Neural cell (in vitro differentiated cells): ENCODE measurements at regions not wholly inside any gene's neighbourhood (a gene's known extent, or its start where the extent isn't known, plus 50 kb on each side); places are given as distances from the start of the nearest gene placed in this dataset.

Experiments
- H2AFZ ChIP-seq: fragments of 200-600, 300-800 bp; sonication (generic), shearing (Covaris generic); 2 replicates; pipeline ENCODE4 v1.6.0; 2014; ENCODE audit warnings: low read depth, mild to moderate bottlenecking, antibody characterized with exemption, low read length, moderate library complexity
- H3F3A ChIP-seq: fragments of 200-600 bp; shearing (Covaris generic); 2 replicates; pipeline ENCODE4 v1.6.1; 2016; ENCODE audit warnings: mild to moderate bottlenecking, moderate library complexity, mixed read lengths, antibody characterized with exemption, low read length; ENCODE audit not compliant: insufficient read depth, poor library complexity, severe bottlenecking
- H3K27ac ChIP-seq: fragments of 200-600, 300-800 bp; sonication (generic), shearing (Covaris generic); 2 replicates; pipeline ENCODE4 v1.5.1; 2014; ENCODE audit warnings: mild to moderate bottlenecking, low read length, moderate library complexity
- H3K27me3 ChIP-seq: fragments of 300-800, 200-600 bp; sonication (generic), shearing (Covaris generic); 2 replicates; pipeline ENCODE4 v1.6.0; 2014; ENCODE audit warnings: mild to moderate bottlenecking, low read depth, low read length, moderate library complexity; ENCODE audit not compliant: insufficient read depth
- H3K36me3 ChIP-seq: fragments of 300-800, 200-600 bp; sonication (generic), shearing (Covaris generic); 2 replicates; pipeline ENCODE4 v1.5.1; 2014; ENCODE audit warnings: mild to moderate bottlenecking, antibody characterized with exemption, low read length, moderate library complexity; ENCODE audit not compliant: insufficient read depth
- H3K4me2 ChIP-seq: fragments of 300-800, 200-600 bp; sonication (generic), shearing (Covaris generic); 2 replicates; pipeline ENCODE4 v1.6.0; 2014; ENCODE audit warnings: mild to moderate bottlenecking, low read length
- H3K4me3 ChIP-seq: fragments of 300-800, 200-600 bp; sonication (generic), shearing (Covaris generic); 2 replicates; pipeline ENCODE4 v1.5.1; 2014; ENCODE audit warnings: mild to moderate bottlenecking, low read length, moderate library complexity
- H3K79me2 ChIP-seq: fragments of 200-600 bp; shearing (Covaris generic); replicated peaks from 2 replicates; pipeline ENCODE4 v1.6.0; 2014; ENCODE audit warnings: mild to moderate bottlenecking, low read length, moderate library complexity; ENCODE audit not compliant: insufficient read depth
- H3K9ac ChIP-seq: fragments of 300-800, 200-600 bp; sonication (generic), shearing (Covaris generic); 2 replicates; pipeline ENCODE4 v1.6.1; 2016; ENCODE audit warnings: mild to moderate bottlenecking, low read length, mixed read lengths
- H3K9me2 ChIP-seq: fragments of 200-600 bp; shearing (Covaris generic); 2 replicates; pipeline ENCODE4 v1.6.1; 2016; ENCODE audit warnings: mild to moderate bottlenecking, low read length, mixed read lengths; ENCODE audit not compliant: insufficient read depth
- H3K9me3 ChIP-seq: fragments of 200-600, 300-800 bp; sonication (generic), shearing (Covaris generic); 2 replicates; pipeline ENCODE4 v1.6.1; 2016; ENCODE audit warnings: mild to moderate bottlenecking, mixed run types, low read length, moderate library complexity, mixed read lengths
- H4K20me1 ChIP-seq: fragments of 200-600 bp; shearing (Covaris generic); 2 replicates; pipeline ENCODE4 v1.6.1; 2016; ENCODE audit warnings: mild to moderate bottlenecking, mixed run types; ENCODE audit not compliant: insufficient read depth
- CTCF ChIP-seq: fragments of 450-650 bp; IDR thresholded peaks from 2 replicates; pipeline ENCODE4 v1.5.1; 2014; ENCODE audit warnings: antibody characterized with exemption, mild to moderate bottlenecking, moderate library complexity; ENCODE audit not compliant: poor library complexity, severe bottlenecking
- EP300 ChIP-seq: fragments of 450-650 bp; conservative IDR thresholded peaks from 2 replicates; pipeline ENCODE4 v1.6.1; 2014; ENCODE audit warnings: antibody characterized with exemption, mild to moderate bottlenecking, moderate library complexity; ENCODE audit not compliant: poor library complexity, severe bottlenecking
- EZH2 ChIP-seq: fragments of 200-600, 300-800 bp; shearing (Covaris generic), sonication (generic); IDR thresholded peaks from 2 replicates; pipeline ENCODE4 v1.6.1; 2014; ENCODE audit warnings: antibody characterized with exemption, low read length, borderline replicate concordance, mild to moderate bottlenecking; ENCODE audit not compliant: insufficient read depth, poor library complexity, severe bottlenecking
- MXI1 ChIP-seq: fragments of 450-650 bp; conservative IDR thresholded peaks from 2 replicates; pipeline ENCODE4 v1.6.1; 2014; ENCODE audit warnings: antibody characterized with exemption, mild to moderate bottlenecking; ENCODE audit not compliant: poor library complexity, severe bottlenecking
- POLR2AphosphoS5 ChIP-seq: IDR thresholded peaks from 2 replicates; pipeline ENCODE4 v1.6.1; 2012
- RAD21 ChIP-seq: fragments of 450-650 bp; conservative IDR thresholded peaks from 2 replicates; pipeline ENCODE4 v1.6.1; 2014; ENCODE audit warnings: antibody characterized with exemption, mild to moderate bottlenecking, moderate library complexity
- REST ChIP-seq: IDR thresholded peaks from 2 replicates; pipeline ENCODE4 v1.6.1; 2012; ENCODE audit warnings: borderline replicate concordance
- SMC3 ChIP-seq: fragments of 450-650 bp; conservative IDR thresholded peaks from 2 replicates; pipeline ENCODE4 v1.6.1; 2014; ENCODE audit warnings: antibody characterized with exemption, mild to moderate bottlenecking, moderate library complexity; ENCODE audit not compliant: poor library complexity
- TAF1 ChIP-seq: IDR thresholded peaks from 2 replicates; pipeline ENCODE4 v1.6.1; 2012; ENCODE audit warnings: low read depth

GRCh38 chr6:84867521-84867920, 103.1 kb upstream of the TBX18 start:
- Histone ChIP-seq H3K9ac (no peak overlapping the region), H4K20me1 (no peaks in the 10 kb centered on the region), H3F3A (no peaks in the 10 kb centered on the region), H2AFZ (no peak overlapping the region), H3K4me3 (no peak overlapping the region), H3K27ac (no peak overlapping the region), H3K9me3 (no peaks in the 10 kb centered on the region), H3K4me2 (no peak overlapping the region), H3K9me2 (no peaks in the 10 kb centered on the region), H3K36me3 (no peaks in the 10 kb centered on the region), H3K27me3 (no peaks in the 10 kb centered on the region), H3K79me2 (no peaks in the 10 kb centered on the region)
- TF ChIP-seq EZH2 = no peak
- no peak for TF ChIP-seq EP300
- no peak for TF ChIP-seq RAD21
- TF ChIP-seq REST = no peak
- no peak for TF ChIP-seq POLR2AphosphoS5
- TF ChIP-seq TAF1 = no peak
- no peak for TF ChIP-seq CTCF
- TF ChIP-seq MXI1 = no peak
- no peak for TF ChIP-seq SMC3

- no peak overlapping the region for H3K4me2 ChIP-seq
- H2AFZ ChIP-seq = no peak overlapping the region
Measured at GRCh38 chr6:84866715-84867114, 102.3 kb upstream of the TBX18 start.

More at GRCh38 chr6:84866715-84867114, 102.3 kb upstream of the TBX18 start:
- Histone ChIP-seq H3K9me3 (no peaks in the 10 kb centered on the region), H3K79me2 (no peaks in the 10 kb centered on the region), H3K27me3 (no peaks in the 10 kb centered on the region), H3K9ac (no peak overlapping the region), H3K4me3 (no peak overlapping the region), H3K9me2 (no peaks in the 10 kb centered on the region), H3F3A (no peaks in the 10 kb centered on the region), H3K36me3 (no peaks in the 10 kb centered on the region), H3K27ac (no peak overlapping the region), H4K20me1 (no peaks in the 10 kb centered on the region)
- TF ChIP-seq EP300 (no peak), RAD21 (no peak), SMC3 (no peak), CTCF (no peak), MXI1 (no peak), REST (no peak), TAF1 (no peak), EZH2 (no peak), POLR2AphosphoS5 (no peak)
